Activated CD8-positive, alpha-beta T cell treated with anti-CD3 and anti-CD28 coated beads for 36 hours (primary cell): ENCODE measurements at regions not wholly inside any gene's neighbourhood (a gene's known extent, or its start where the extent isn't known, plus 50 kb on each side); places are given as distances from the start of the nearest gene placed in this dataset.

ENCODE experiments used
- ATAC-seq: fragments of 200-7000 bp; cut with Tn5 transposase; one replicate; pipeline ENCODE4 v1.10.0; 2021; ENCODE audit warnings: mild to moderate bottlenecking, moderate library complexity
- CTCF ChIA-PET: fragments of 350-600 bp; sonication (Branson Sonifier 250); formaldehyde crosslinking; loops from one replicate; lab custom pipeline; 2021; ENCODE audit warnings: antibody characterized with exemption; lab: Charles Lee
- POLR2A ChIA-PET: fragments of 350-600 bp; sonication (Branson Sonifier 250); formaldehyde crosslinking; loops from one replicate; lab custom pipeline; 2021; ENCODE audit warnings: antibody characterized with exemption; lab: Charles Lee
- DNase-seq: peaks from one replicate; pipeline ENCODE4 v3.0.0-alpha.2; 2020
- H3K27ac Mint-ChIP-seq: one replicate; pipeline ENCODE4 v1.8.0; 2021; ENCODE audit warnings: mild to moderate bottlenecking, mixed read lengths
- H3K27me3 Mint-ChIP-seq: one replicate; pipeline ENCODE4 v1.8.0; 2021; ENCODE audit warnings: mixed read lengths
- H3K36me3 Mint-ChIP-seq: one replicate; pipeline ENCODE4 v1.8.0; 2021; ENCODE audit warnings: low read depth, mixed read lengths
- H3K4me1 Mint-ChIP-seq: one replicate; pipeline ENCODE4 v1.8.0; 2021; ENCODE audit warnings: low read depth, mixed read lengths
- H3K4me3 Mint-ChIP-seq: one replicate; pipeline ENCODE4 v1.8.0; 2021; ENCODE audit warnings: mild to moderate bottlenecking, moderate library complexity, mixed read lengths
- H3K9me3 Mint-ChIP-seq: one replicate; pipeline ENCODE4 v1.8.0; 2021; ENCODE audit warnings: mixed read lengths
- CTCF ChIP-seq: fragments of 200-600 bp; IDR thresholded peaks from one replicate; pipeline ENCODE4 v1.8.0; 2022; ENCODE audit warnings: antibody characterized with exemption, mild to moderate bottlenecking
- intact Hi-C: fragments of 100-400 bp; cut with micrococcal nuclease; formaldehyde crosslinking; loops from one replicate; pipeline ENCODE4 v1.10.0; 2022

DNA sequence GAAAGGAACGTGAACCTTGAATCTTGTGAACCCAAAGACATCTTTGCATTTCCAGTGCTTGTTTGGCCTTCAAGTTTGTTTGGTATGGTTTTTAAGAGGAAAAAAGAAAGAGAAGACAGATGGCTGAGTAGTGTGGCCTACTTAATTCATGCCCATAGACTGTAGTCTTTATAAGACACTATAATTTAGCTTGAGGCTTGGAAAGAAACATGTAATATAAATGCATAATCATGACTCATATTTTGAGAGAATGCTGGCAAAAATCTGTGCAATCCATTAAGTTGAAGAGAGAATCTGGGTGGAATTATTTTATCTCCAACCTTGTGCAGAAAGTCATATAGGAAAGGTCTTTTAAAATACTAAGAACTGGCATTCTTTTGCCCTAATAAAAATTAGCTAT, 179.3 kb downstream of the SIPA1L2 start:
- ChIA-PET CTCF (interaction anchor here (1.5 kb wide), 1 partner anchor 9 kb away, joined by 4 read pairs; no protein-coding TSS in a partner anchor), POLR2A (no interaction called here)
- Mint-ChIP-seq H3K27me3 (no peaks in the 10 kb centered on the region), H3K27ac (no peak overlapping the region), H3K4me1 (peaks cover 3% of the 10 kb centered on the region), H3K9me3 (no peaks in the 10 kb centered on the region), H3K4me3 (no peak overlapping the region), H3K36me3 (no peaks in the 10 kb centered on the region)
- DNase-seq (no peak), ATAC-seq (no peak)
- intact Hi-C loops = no loop called here
- no peak for TF ChIP-seq CTCF

DNA sequence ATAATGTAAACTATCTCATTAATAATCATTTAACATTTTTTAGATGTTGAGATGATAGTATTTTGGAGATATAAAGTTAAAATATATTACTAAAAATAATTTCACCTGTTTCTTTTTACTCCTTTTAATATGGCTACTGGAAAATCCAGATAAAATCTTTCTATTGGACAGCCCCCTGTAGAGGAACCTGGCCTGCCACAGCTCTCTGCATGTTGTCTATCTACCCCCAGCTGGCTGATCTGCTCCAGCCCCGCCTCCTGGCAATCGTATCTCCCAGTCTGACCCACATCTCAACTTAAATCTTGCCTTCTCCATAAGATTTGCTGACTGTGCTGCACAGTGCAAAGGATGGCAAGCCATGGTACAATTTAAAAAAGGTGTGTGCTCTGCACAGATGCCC, 182.8 kb downstream of the SIPA1L2 start:
- no peaks in the 10 kb centered on the region for H3K36me3 Mint-ChIP-seq
- H3K9me3 Mint-ChIP-seq = no peaks in the 10 kb centered on the region
- H3K27me3 Mint-ChIP-seq = no peaks in the 10 kb centered on the region
- intact Hi-C loops = no loop called here
- DNase-seq (no peak), ATAC-seq (no peak)
- no peak for TF ChIP-seq CTCF
- H3K4me1 Mint-ChIP-seq = peaks cover under 1% of the 10 kb centered on the region
- CTCF ChIA-PET = no interaction called here
- no peak overlapping the region for H3K4me3 Mint-ChIP-seq
- no peak overlapping the region for H3K27ac Mint-ChIP-seq
- POLR2A ChIA-PET = no interaction called here

DNA sequence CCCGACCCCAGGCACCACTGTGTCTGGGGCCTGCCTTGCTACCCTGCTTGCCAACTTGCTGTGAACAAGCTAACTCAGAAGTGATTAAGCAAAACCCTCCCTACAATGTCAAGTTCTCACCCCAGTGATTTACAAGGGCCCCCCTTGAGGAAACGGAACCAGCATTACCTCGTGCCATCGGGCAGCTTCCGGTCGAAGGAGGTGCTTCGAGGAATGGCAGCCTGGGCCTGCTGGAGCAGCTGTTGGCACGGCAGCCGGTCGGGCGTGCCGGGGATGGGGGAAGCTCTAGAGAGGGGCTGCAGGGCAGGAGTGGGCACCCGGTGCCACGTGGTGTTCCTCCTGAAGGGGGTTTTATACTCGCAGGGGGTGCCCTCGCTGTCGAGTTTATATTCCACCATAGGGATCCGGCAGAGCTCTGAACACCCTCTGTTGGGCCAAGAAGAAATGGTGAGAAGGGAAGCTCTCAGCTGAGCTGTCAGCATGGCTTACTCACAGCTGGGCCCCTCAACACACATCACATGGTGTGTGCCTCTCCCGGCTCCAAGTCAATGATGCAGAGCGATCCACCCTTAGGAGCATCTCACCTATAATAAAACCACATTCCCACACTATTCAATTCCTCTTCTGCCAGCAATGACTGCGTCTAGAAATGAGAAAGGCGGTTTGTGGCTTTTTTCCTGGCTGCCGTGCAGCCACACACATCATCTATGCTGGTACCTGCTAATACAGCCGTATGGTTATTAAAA, 184.4 kb downstream of the SIPA1L2 start:
- H3K27me3 Mint-ChIP-seq = no peaks in the 10 kb centered on the region
- ChIA-PET POLR2A (interaction anchor here (0.6 kb wide), 1 partner anchor 15 kb away, joined by 3 read pairs; no protein-coding TSS in a partner anchor), CTCF (no interaction called here)
- no peak overlapping the region for H3K4me3 Mint-ChIP-seq
- no peak for TF ChIP-seq CTCF
- intact Hi-C loops = no loop called here
- H3K4me1 Mint-ChIP-seq = no peaks in the 10 kb centered on the region
- no peaks in the 10 kb centered on the region for H3K9me3 Mint-ChIP-seq
- DNase-seq (no peak), ATAC-seq (no peak)
- no peaks in the 10 kb centered on the region for H3K36me3 Mint-ChIP-seq
- no peak overlapping the region for H3K27ac Mint-ChIP-seq

DNA sequence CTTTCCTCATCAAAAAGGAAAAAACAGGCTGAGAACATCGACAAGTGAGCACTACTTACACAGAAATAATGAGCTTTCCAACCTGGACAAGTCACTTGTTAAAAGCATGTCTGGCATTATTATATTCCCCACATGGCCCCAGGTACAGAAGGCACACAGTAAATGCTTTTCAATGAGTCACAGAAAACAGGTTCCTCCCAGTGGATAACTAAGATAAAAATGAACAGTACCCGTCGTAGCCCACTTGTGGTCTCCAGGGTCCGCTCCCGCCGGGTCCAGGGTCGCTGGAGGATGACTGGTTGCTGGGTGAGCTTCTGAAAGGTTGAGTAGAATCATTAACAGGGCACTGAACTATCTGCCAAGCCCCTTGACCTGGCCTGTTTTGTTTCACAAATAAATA, 186.6 kb downstream of the SIPA1L2 start:
- peaks cover 7% of the 10 kb centered on the region for H3K4me1 Mint-ChIP-seq
- ChIA-PET POLR2A (interaction anchor here (0.6 kb wide), 1 partner anchor 11 kb away, joined by 3 read pairs; no protein-coding TSS in a partner anchor), CTCF (no interaction called here)
- DNase-seq = no peak
- no peak for ATAC-seq
- H3K27me3 Mint-ChIP-seq = no peaks in the 10 kb centered on the region
- no peaks in the 10 kb centered on the region for H3K36me3 Mint-ChIP-seq
- intact Hi-C loops = no loop called here
- H3K27ac Mint-ChIP-seq = no peak overlapping the region
- H3K4me3 Mint-ChIP-seq = no peak overlapping the region
- no peaks in the 10 kb centered on the region for H3K9me3 Mint-ChIP-seq
- TF ChIP-seq CTCF = no peak

GRCh38 chr1:232441036-232441411, 188.9 kb downstream of the SIPA1L2 start:
- ATAC-seq (no peak), DNase-seq (no peak)
- Mint-ChIP-seq H3K9me3 (no peaks in the 10 kb centered on the region), H3K4me3 (no peak overlapping the region), H3K36me3 (no peaks in the 10 kb centered on the region), H3K27ac (no peak overlapping the region), H3K27me3 (no peaks in the 10 kb centered on the region), H3K4me1 (peaks cover 7% of the 10 kb centered on the region)
- CTCF ChIA-PET = no interaction called here
- no peak for TF ChIP-seq CTCF
- POLR2A ChIA-PET = interaction anchor here (0.6 kb wide), 1 partner anchor 174 kb away, joined by 3 read pairs; no protein-coding TSS in a partner anchor
- intact Hi-C loops = no loop called here
